Activated naive CD8-positive, alpha-beta T cell treated with anti-CD3 and anti-CD28 coated beads, Interleukin-2, amount 50 U/mL, for 16 hours (primary cell): ENCODE measurements at regions not wholly inside any gene's neighbourhood (a gene's known extent, or its start where the extent isn't known, plus 50 kb on each side); places are given as distances from the start of the nearest gene placed in this dataset.

Source experiments
- DNase-seq: peaks from one replicate; pipeline ENCODE4 v3.0.0-alpha.2; 2020; ENCODE audit warnings: low read depth, low spot score

GRCh38 chr11:16440136-16440535, 83.8 kb upstream of the SOX6 start:
- DNase-seq: no peak

GRCh38 chr11:16434036-16434435, 77.7 kb upstream of the SOX6 start:
- no peak for DNase-seq

DNA sequence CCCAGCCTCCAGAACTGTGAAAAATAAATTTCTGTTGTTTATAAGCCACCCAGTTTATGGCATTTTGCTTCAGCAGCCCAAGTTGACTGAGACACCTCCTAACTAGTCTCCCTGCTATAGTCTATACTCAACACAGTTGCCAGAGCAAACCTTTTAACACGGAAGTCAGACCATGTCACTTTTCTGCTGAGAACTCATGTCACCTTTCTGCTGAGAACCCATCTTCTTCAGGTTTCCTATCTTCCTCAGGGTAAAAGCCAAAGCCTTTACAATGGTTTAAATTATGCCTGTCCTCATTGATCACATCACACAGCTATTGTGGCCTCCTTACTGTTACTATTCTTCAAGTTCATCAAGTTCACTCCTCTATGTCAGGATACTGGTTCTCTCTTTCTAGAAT, 74.3 kb upstream of the SOX6 start:
- DNase-seq: no peak

- DNase-seq: no peak
Observed at GRCh38 chr11:16421826-16422225, 65.5 kb upstream of the SOX6 start.

GRCh38 chr11:16418428-16419097, 62.2 kb upstream of the SOX6 start:
- no peak for DNase-seq

DNA sequence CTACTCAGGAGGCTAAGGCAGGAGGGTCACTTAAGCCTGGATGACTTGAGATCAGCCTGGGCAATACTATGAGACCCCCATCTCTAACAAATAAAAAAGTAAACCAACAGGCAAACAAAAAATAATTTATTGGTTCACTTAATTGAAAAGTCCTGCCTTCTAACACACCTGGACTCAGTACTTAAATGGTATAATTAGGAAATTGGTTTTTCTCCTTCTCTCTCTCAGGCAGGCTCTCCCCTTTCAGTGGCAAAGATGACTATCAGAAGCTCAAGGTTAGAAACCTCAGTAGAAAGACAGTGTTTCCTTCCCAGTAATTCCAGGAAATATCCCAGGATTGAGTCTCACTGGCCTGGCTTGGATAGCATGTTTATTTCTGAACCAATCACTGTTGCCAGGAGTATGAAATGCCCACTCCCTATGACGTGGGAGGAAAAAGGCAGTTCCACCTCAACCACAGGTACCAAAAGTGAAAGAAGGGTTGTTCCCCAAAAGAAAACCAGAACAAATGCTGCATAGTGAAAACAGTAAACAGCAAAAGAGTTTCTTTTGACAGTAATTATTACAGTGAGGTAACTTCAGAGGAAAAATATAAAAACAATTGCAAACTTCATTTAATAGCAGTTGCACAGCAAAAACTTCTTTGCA, 56.3 kb upstream of the SOX6 start:
- DNase-seq: no peak

- DNase-seq: no peak
Observed at GRCh38 chr11:16410479-16410878, 54.1 kb upstream of the SOX6 start.

DNA sequence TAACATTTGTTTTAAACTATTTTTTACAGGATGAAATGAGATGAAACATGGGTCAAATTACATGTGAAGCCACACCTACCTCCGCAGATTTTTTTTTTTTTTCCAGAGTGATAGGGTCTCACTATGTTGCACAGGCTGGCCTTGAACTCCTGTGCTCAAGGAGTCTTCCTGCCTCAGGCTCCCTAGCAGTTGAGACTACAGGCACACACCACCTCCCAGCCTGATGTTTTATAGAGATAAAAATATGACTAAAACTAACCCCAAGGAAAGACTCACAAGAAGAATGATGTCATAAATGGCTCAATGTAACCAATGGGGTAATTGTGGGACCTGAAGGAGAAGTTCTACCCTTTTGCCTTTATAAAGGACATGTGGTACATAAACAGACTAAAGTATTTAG, 52.3 kb upstream of the SOX6 start:
- DNase-seq: no peak

GRCh38 chr11:16406226-16406625, 49.9 kb upstream of the SOX6 start:
- DNase-seq: no peak
